Stimulated activated naive CD4-positive, alpha-beta T cell (primary cell): ENCODE measurements at regions not wholly inside any gene's neighbourhood (a gene's known extent, or its start where the extent isn't known, plus 50 kb on each side); places are given as distances from the start of the nearest gene placed in this dataset.
"Not testable (repeated sequence)": the region's sequence is repeated elsewhere in the genome, so short reads cannot be mapped to it uniquely, and the experiment has no call there.

Source experiments
- DNase-seq, 6 experiments: peaks; one replicate each; lab custom pipeline; 2025; lab: John Stamatoyannopoulos, UW

- DNase-seq = no peak
Measured at GRCh38 chr10:84938117-84938905, 609.9 kb downstream of the CCSER2 start.

- DNase-seq = no peak
Measured at GRCh38 chr10:84943541-84943940, 615.2 kb downstream of the CCSER2 start.

GRCh38 chr10:84944187-84944586 is 615.8 kb downstream of the CCSER2 start:
- DNase-seq = no peak

DNA sequence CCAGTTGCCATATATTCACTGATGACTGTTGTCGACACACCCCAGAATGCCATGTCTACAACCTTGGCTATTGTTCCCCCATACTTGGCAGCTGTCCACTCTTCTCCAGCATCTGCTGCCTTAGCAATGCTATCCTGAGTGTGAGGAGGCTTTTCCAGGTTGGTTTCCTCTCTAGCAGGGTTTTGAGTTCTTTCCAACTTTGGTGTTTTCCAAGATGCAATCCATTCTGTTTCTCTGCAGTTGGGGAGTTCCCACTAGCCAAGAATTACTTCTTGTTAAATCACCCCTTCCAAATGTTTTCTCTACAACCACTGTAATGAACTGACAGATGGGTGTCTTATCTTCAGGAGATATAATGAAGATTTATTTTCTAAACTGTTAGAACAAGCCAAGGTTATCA is 617.4 kb downstream of the CCSER2 start:
- DNase-seq = no peak

- no peak for DNase-seq
Measured at GRCh38 chr10:84946904-84947303, 618.5 kb downstream of the CCSER2 start.

DNA sequence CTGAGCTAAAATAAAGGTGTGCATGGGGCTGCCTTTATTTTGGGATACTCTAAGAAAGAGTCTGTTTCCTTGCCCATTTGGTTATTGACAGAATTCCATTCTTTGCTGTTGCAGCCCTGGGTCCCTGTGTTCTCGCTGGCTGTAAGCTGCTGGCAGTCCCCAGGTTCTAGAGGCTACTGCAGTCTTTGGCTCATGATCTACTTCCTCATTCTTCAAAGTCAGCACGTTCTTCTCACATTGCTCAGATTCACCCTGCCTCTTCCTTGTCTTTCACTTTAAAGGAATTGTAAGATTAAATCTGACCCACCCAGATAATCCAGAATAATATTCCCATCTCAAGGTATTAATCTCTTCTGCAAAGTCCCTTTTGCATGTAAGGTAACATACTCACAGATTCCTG is 620.3 kb downstream of the CCSER2 start:
- DNase-seq = no peak

GRCh38 chr10:84951616-84952015 is 623.2 kb downstream of the CCSER2 start:
- no peak for DNase-seq

DNA sequence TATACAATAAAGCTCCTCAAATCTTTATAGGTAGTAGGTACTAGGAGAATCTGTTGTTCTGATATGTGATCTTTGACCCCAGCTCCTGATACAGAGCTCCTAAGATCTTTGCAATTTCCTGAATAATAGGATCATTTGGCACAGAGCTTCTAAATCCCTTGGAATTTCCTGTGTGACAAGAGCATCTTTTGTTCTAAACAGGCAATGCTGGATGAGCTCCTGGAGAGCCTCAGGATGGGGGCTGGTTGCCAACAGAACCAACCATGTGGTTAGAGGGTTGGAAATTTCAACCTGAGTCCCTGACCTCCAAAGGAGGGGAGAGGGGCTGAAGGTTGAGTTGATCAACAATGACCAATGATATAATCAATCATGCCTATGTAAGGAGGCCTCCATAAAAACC is 629.0 kb downstream of the CCSER2 start:
- no peak for DNase-seq

DNA sequence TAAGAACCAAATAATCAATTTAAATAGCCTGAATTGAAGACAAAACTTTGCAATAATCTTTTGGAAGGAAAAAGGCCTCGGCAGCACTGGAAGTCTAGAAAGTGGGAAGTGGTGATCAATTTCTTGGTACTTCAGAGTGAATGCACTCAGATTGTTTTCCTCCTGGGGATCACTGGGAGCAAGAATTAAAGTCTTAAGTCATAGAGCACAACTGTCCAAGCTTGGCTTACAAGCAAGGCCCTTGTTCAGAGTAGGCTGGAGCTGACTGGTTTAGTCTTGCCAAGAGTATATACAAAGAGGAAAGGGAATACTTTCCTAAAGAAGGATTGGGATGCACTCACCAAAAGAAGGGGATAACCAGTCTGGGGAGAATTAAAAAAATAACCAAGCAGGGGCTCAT is 637.1 kb downstream of the CCSER2 start:
- no peak for DNase-seq

GRCh38 chr10:84966708-84967441 is 638.5 kb downstream of the CCSER2 start:
- DNase-seq = no peak

- not testable (repeated sequence) for DNase-seq
Measured at GRCh38 chr10:84969297-84969696, 640.9 kb downstream of the CCSER2 start.

GRCh38 chr10:84987039-84987438 is 658.6 kb downstream of the CCSER2 start:
- no peak for DNase-seq

- DNase-seq = no peak
Measured at GRCh38 chr10:84988011-84988410, 659.6 kb downstream of the CCSER2 start.

DNA sequence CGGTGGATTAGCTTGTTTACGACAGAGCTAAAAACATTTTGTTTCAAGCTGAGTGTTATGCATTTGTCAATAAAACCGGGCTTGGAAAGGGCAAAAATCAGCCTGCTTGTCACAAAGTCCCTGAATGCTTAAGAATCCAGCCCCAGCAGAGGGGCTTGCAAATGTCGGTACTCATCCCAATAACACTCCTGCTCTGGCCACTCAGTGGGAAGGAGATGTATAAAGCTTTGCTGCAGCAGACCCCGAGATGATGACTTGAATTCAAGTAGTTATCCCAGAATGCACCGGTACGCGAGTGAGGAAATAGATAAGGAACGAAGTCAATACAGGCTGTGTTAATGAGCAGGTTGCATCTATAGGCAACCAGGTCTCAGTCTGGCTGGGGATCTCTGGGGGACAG is 662.3 kb downstream of the CCSER2 start:
- DNase-seq = no peak

GRCh38 chr10:84991301-84991700 is 662.9 kb downstream of the CCSER2 start:
- no peak for DNase-seq

DNA sequence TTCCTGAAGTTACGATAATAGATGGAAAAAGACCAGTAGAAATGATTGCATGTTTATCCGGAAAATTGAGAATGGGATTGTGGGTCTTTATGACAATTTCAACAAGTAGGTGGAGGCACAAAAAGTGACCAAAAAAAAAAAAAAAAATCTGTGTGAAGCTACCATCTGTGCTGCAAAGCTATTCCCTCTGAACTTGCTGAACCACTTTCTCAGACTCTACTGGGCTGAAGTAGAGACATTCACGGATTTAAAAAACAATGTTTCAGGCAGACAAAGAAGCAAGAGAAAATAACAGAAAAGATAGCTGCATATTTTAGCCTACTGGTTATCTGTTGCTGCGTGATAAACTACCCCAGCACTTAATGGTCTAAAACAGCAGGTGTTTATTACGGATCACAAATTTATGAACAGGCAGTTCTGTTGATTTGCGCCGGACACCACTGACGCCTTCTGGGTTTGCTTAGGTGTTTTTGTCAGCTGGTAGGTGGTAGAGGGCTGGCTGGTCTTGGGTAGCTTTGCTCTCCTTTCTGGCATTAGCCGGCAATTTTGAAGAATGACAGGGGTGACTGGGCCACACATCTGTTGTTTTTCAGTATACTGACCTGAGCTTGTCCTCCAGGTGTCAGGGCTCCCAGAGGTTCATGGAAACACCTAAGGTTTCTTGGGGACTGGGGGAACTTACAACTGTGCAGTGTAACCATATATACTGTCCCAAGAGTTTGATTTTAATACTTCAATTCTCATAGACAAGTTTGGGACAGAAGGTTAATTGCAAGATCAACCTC is 665.1 kb downstream of the CCSER2 start:
- DNase-seq = no peak

DNA sequence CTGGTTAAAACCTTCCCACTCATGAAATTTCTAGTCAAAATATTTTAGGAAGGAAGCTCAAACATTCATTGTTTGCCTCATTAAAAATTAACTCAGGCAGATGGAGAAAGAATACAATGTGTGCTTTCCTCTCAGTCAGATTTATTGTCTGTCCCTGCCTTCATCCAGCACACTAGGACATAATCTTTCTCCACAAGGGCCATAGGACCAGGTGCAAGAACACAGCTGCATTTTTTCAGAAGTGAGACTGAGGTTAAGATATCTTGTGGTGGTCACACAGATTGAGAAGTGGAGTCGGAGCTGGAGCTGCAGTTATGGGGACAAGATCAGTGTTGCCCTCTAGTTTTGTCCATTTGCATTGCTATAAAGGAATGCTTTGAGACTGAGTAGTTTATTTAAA is 666.3 kb downstream of the CCSER2 start:
- no peak for DNase-seq

- DNase-seq = no peak
Measured at GRCh38 chr10:84996580-84996979, 668.2 kb downstream of the CCSER2 start.

DNA sequence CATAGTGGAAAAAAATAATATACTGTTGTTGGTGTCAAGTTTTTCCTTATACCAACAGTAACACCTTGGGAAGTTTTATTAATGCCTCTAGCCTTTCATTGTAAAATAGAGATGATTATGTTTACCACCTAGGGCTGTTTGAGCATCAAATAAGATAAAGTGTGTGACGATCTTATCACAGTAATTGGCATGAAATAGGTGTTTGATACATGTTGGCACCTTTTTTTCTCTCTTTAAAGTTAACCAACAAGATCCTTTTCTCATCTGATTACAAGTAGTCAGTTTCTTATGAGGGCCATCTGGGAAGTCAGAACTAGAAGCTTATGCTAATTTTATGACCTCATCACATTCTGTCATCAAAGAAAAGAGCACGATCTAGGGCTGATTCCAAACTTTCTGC is 669.5 kb downstream of the CCSER2 start:
- no peak for DNase-seq

GRCh38 chr10:84999929-85000328 is 671.5 kb downstream of the CCSER2 start:
- no peak for DNase-seq

DNA sequence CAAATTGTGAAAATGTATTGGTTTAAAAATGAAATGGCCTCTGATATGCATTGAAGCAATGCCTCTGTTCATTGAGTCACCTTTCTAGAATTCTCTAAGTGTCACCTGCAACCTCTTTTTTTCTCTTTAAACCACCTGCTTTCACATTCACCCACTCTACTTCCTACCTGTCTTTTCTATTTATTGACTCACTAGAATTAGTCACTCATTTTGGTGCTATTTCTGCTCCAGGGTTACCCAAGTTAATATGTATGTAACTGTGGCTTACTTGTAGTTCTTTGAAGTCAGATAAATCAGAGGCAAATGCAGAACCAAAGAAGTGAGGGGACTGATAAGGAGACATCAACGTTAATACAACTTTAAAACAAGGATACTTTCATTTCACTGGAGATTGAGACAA is 674.7 kb downstream of the CCSER2 start:
- DNase-seq = no peak

DNA sequence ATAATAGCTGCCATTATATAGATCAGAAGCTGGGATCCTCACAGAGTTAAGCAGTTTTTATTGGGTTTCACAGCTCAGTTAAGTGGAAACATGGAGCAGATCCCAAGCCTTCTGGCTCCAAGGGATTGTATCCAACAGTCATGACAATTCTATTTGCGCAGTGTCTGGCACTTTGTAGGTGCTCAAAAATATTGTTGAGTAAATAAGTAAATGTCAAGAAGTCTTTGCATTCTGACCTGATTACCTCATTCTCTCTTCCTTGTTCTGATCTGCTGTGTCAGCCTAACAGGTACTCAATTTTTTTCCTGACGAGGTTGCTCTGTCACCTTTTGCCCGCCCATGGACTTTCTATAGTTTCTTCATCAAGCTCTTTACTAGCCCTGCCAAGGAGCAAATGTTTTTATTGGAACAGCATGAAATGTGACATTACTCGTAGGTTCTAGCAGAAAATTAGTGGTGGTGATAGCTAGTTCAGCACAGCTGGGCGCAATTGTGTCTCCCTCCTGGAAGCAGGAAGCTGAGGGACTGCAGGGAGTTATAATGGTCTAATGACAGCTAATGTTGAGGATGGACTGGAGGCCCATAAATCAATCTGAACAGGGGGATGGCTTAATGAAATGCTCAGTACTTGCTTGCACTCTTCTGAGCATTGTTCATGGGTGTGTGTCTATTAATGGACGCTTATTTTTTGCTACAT is 680.2 kb downstream of the CCSER2 start:
- no peak for DNase-seq
